HEK293T (cell line): ENCODE measurements at regions not wholly inside any gene's neighbourhood (a gene's known extent, or its start where the extent isn't known, plus 50 kb on each side); places are given as distances from the start of the nearest gene placed in this dataset.
"Not testable (repeated sequence)": the region's sequence is repeated elsewhere in the genome, so short reads cannot be mapped to it uniquely, and the experiment has no call there.

ENCODE experiments used
- ARNT ChIP-seq: fragments of 450-650 bp; IDR thresholded peaks from 2 replicates; pipeline ENCODE4 v1.6.1; 2017; ENCODE audit warnings: mild to moderate bottlenecking
- BHLHE40 ChIP-seq: fragments of 450-650 bp; IDR thresholded peaks from 2 replicates; pipeline ENCODE4 v1.6.1; 2016; ENCODE audit warnings: mild to moderate bottlenecking, moderate library complexity, borderline replicate concordance
- CTBP1 ChIP-seq: fragments of 450-650 bp; IDR thresholded peaks from 2 replicates; pipeline ENCODE4 v1.6.1; 2016; ENCODE audit warnings: borderline replicate concordance
- ELF4 ChIP-seq: fragments of 450-650 bp; IDR thresholded peaks from 2 replicates; pipeline ENCODE4 v1.6.1; 2017; ENCODE audit warnings: antibody characterized with exemption
- FOXA1 ChIP-seq: fragments of 450-650 bp; IDR thresholded peaks from 2 replicates; pipeline ENCODE4 v1.6.1; 2016; ENCODE audit warnings: mild to moderate bottlenecking
- FOXK2 ChIP-seq: fragments of 450-650 bp; IDR thresholded peaks from 2 replicates; pipeline ENCODE4 v1.6.1; 2016; ENCODE audit warnings: mild to moderate bottlenecking
- FOXM1 ChIP-seq: fragments of 450-650 bp; IDR thresholded peaks from 2 replicates; pipeline ENCODE4 v1.6.1; 2017; ENCODE audit warnings: mild to moderate bottlenecking, borderline replicate concordance
- HDGF ChIP-seq: fragments of 450-650 bp; IDR thresholded peaks from 2 replicates; pipeline ENCODE4 v1.6.1; 2017; ENCODE audit warnings: antibody characterized with exemption, borderline replicate concordance
- L3MBTL2 ChIP-seq: fragments of 450-650 bp; conservative IDR thresholded peaks from 2 replicates; pipeline ENCODE4 v1.6.1; 2016; ENCODE audit warnings: mild to moderate bottlenecking
- PKNOX1 ChIP-seq: fragments of 450-650 bp; IDR thresholded peaks from 2 replicates; pipeline ENCODE4 v1.6.1; 2016
- SP1 ChIP-seq: fragments of 450-650 bp; IDR thresholded peaks from 2 replicates; pipeline ENCODE4 v1.6.1; 2017
- SUZ12 ChIP-seq: fragments of 450-650 bp; IDR thresholded peaks from 2 replicates; pipeline ENCODE4 v1.6.1; 2016; ENCODE audit warnings: mild to moderate bottlenecking
- TARDBP ChIP-seq: fragments of 450-650 bp; IDR thresholded peaks from 2 replicates; pipeline ENCODE4 v1.6.1; 2016
- ZNF384 ChIP-seq: fragments of 450-650 bp; IDR thresholded peaks from 2 replicates; pipeline ENCODE4 v1.6.1; 2016

GRCh38 chr7:28891876-28892234 is 66.3 kb downstream of the TRIL start:
- TF ChIP-seq SP1, SUZ12, ZNF384, BHLHE40, L3MBTL2, FOXK2, TARDBP, FOXM1, CTBP1, ELF4, ARNT, FOXA1, PKNOX1, HDGF: not testable (repeated sequence)
